GM12878 (cell line): ENCODE measurements at regions not wholly inside any gene's neighbourhood (a gene's known extent, or its start where the extent isn't known, plus 50 kb on each side); places are given as distances from the start of the nearest gene placed in this dataset.

ENCODE experiments used
- ATAC-seq: fragments of 200-7000 bp; cut with Tn5 transposase; 3 replicates; pipeline ENCODE4 v1.9.1; 2020; ENCODE audit warnings: mild to moderate bottlenecking, moderate library complexity
- BruUV-seq: library from RNA; stranded (reverse); fragments of 400-500 nt; replicated peaks from 2 replicates; lab custom pipeline; 2021; lab: Mats Ljungman, UMichigan
- CTCF ChIA-PET: fragments of 300-600 bp; sonication (Branson Sonifier 250); formaldehyde crosslinking; extraction: SDS; loops from one replicate; lab custom pipeline; 2021; ENCODE audit warnings: inconsistent platforms; lab: Yijun Ruan, JAX
- POLR2A ChIA-PET: fragments of 350-600 bp; formaldehyde crosslinking; extraction: SDS; loops from one replicate; lab custom pipeline; 2021; ENCODE audit warnings: inconsistent platforms; lab: Charles Lee
- RAD21 ChIA-PET: fragments of 300-600 bp; sonication (Branson Sonifier 250); formaldehyde crosslinking; loops from one replicate; lab custom pipeline; 2023; ENCODE audit warnings: antibody characterized with exemption; ENCODE audit not compliant: unreplicated experiment; lab: Charles Lee
- SMC1A ChIA-PET: fragments of 300-600 bp; sonication (Branson Sonifier 250); formaldehyde crosslinking; loops from one replicate; lab custom pipeline; 2023; ENCODE audit not compliant: unreplicated experiment, uncharacterized antibody; lab: Charles Lee
- DNase-seq: peaks from one replicate; pipeline ENCODE4 v3.0.0-alpha.2; 2011; ENCODE audit warnings: low read depth, low spot score
- FAIRE-seq: peaks from 3 replicates; lab custom pipeline; 2011; peaks lifted over from hg19 to GRCh38; lab: Jason Lieb, UNC
- H2AFZ ChIP-seq: 2 replicates; pipeline ENCODE4 v1.6.0; 2011; ENCODE audit warnings: low read depth, low read length, control low read depth; ENCODE audit not compliant: control insufficient read depth
- H3K27ac ChIP-seq: 2 replicates; pipeline ENCODE4 v1.5.1; 2011; ENCODE audit warnings: control low read depth; ENCODE audit not compliant: control insufficient read depth, insufficient read depth
- H3K27me3 ChIP-seq, 2 experiments: replicated peaks in 1 of 2; 2 replicates each; pipeline versions ENCODE4 v1.6.0 to v1.6.1; 2011; ENCODE audit warnings: low read length in 1 of 2; ENCODE audit not compliant: control insufficient read depth in 2 of 2, insufficient read depth in 2 of 2
- H3K36me3 ChIP-seq, 2 experiments: 2 replicates each; pipeline ENCODE4 v1.5.1; 2011; ENCODE audit warnings: low read length in 1 of 2; ENCODE audit not compliant: control insufficient read depth in 2 of 2, insufficient read depth in 2 of 2
- H3K4me1 ChIP-seq: 2 replicates; pipeline ENCODE4 v1.6.1; 2011; ENCODE audit warnings: mild to moderate bottlenecking, low read length, moderate library complexity, mixed read lengths; ENCODE audit not compliant: control insufficient read depth, insufficient read depth
- H3K4me2 ChIP-seq: 2 replicates; pipeline ENCODE4 v1.6.0; 2011; ENCODE audit warnings: control low read depth; ENCODE audit not compliant: control insufficient read depth, insufficient read depth
- H3K4me3 ChIP-seq: fragments of 200-600 bp; sonication (generic); 2 replicates; pipeline ENCODE4 v1.5.1; 2016
- H3K79me2 ChIP-seq: 2 replicates; pipeline ENCODE4 v1.6.0; 2011; ENCODE audit warnings: low read length; ENCODE audit not compliant: control insufficient read depth, insufficient read depth
- H3K9ac ChIP-seq: 2 replicates; pipeline ENCODE4 v1.8.0; 2011; ENCODE audit warnings: low read length, control low read depth, mixed read lengths; ENCODE audit not compliant: control insufficient read depth, insufficient read depth
- H3K9me3 ChIP-seq: replicated peaks from 3 replicates; pipeline ENCODE4 v1.5.1; 2011; ENCODE audit warnings: mild to moderate bottlenecking, low read length; ENCODE audit not compliant: control insufficient read depth, insufficient read depth
- H4K20me1 ChIP-seq: 2 replicates; pipeline ENCODE4 v1.6.0; 2011; ENCODE audit not compliant: control insufficient read depth, insufficient read depth
- FOS ChIP-seq: IDR thresholded peaks from 3 replicates; pipeline ENCODE4 v1.6.1; 2011; ENCODE audit warnings: borderline replicate concordance; ENCODE audit not compliant: insufficient read length; ENCODE audit errors: extremely low read depth
- GATAD2B ChIP-seq: fragments of 450-650 bp; conservative IDR thresholded peaks from 2 replicates; pipeline ENCODE4 v1.6.1; 2017; ENCODE audit warnings: low read depth, mild to moderate bottlenecking, moderate library complexity
- NR2C2 ChIP-seq: IDR thresholded peaks from 2 replicates; pipeline ENCODE4 v1.6.1; 2011; ENCODE audit warnings: borderline replicate concordance, low read depth; ENCODE audit not compliant: control insufficient read depth, insufficient read length
- SP1 ChIP-seq: IDR thresholded peaks from one replicate; pipeline ENCODE4 v1.6.1; 2011; ENCODE audit warnings: low read depth, low read length
- TAF1 ChIP-seq: IDR thresholded peaks from 2 replicates; pipeline ENCODE4 v1.6.1; 2011; ENCODE audit warnings: mild to moderate bottlenecking, low read depth, low read length, borderline replicate concordance
- WGBS: methylation state at CpG from one replicate; pipeline ENCODE4 v1.1.6; 2016; ENCODE audit warnings: low lambda C conversion rate; ENCODE audit not compliant: insufficient replicate concordance, insufficient coverage; ENCODE audit errors: missing lambda C conversion rate; 5-methylcytosine and 5-hydroxymethylcytosine counted together
- in situ Hi-C: fragments of 300-500 bp; cut with MboI; formaldehyde crosslinking; loops from 9 replicates; pipeline ENCODE4 v1.14.3; 2018; ENCODE audit warnings: mixed read lengths
- intact Hi-C: fragments of 100-400 bp; cut with micrococcal nuclease; formaldehyde crosslinking; loops from one replicate; pipeline ENCODE4 v1.14.2; 2022; ENCODE audit not compliant: unreplicated experiment
- TF ChIP-seq, protein P1 (sequence below): fragments of 450-650 bp; IDR thresholded peaks from 2 replicates; pipeline ENCODE4 v1.6.1; 2017; ENCODE audit warnings: antibody characterized with exemption, mild to moderate bottlenecking, moderate library complexity
- TF ChIP-seq, protein P2 (sequence below): fragments of 450-650 bp; formaldehyde crosslinking; IDR thresholded peaks from 2 replicates; pipeline ENCODE4 v1.4.0; 2022; ENCODE audit warnings: mild to moderate bottlenecking, moderate library complexity

DNA sequence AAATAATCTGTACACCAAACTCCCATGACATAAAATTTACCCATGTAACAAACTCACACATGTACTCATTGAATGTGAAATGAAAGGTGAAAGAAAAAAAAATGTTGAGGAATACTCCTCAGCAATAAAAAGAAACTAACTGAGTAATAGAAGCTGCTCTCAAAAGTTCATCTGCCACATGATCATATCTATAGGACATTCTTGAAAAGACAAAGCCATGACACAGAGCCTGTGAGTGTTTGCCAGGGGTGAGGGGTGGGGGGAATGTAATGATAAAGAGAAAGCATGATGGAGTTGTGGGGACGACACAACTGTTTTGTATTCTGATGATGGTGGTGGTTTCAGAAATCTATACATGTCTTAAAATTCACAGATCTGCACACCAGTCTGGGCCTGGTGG is 52.2 kb upstream of the TMC5 start:
- ATAC-seq (no peak), DNase-seq (no peak), FAIRE-seq (no peak)
- Histone ChIP-seq H3K4me3 (no peak overlapping the region), H3K4me1 (no peaks in the 10 kb centered on the region), H3K27ac (no peak overlapping the region), H3K79me2 (no peaks in the 10 kb centered on the region), H3K4me2 (no peak overlapping the region), H3K9me3 (no peaks in the 10 kb centered on the region; the same call in 2 of the 3 replicates), H2AFZ (no peak overlapping the region), H3K36me3 (no peaks in the 10 kb centered on the region), H3K9ac (no peak overlapping the region), H3K27me3 (no peaks in the 10 kb centered on the region), H4K20me1 (no peaks in the 10 kb centered on the region)
- in situ Hi-C loops, result no loop called here
- intact Hi-C loops, result no loop called here
- SMC1A ChIA-PET, result interaction anchor here (0.9 kb wide), 1 partner anchor 16 kb away, joined by 3 read pairs; no protein-coding TSS in a partner anchor
- POLR2A ChIA-PET, result no interaction called here
- WGBS, result 0% methylated on average over 1 of the region's 1 CpG
- CTCF ChIA-PET, result interaction anchor here (0.8 kb wide), 1 partner anchor 295 kb away, joined by 3 read pairs; no protein-coding TSS in a partner anchor
- BruUV-seq, result no TSS peak
- RAD21 ChIA-PET, result no interaction called here
- TF ChIP-seq, protein P1, sequence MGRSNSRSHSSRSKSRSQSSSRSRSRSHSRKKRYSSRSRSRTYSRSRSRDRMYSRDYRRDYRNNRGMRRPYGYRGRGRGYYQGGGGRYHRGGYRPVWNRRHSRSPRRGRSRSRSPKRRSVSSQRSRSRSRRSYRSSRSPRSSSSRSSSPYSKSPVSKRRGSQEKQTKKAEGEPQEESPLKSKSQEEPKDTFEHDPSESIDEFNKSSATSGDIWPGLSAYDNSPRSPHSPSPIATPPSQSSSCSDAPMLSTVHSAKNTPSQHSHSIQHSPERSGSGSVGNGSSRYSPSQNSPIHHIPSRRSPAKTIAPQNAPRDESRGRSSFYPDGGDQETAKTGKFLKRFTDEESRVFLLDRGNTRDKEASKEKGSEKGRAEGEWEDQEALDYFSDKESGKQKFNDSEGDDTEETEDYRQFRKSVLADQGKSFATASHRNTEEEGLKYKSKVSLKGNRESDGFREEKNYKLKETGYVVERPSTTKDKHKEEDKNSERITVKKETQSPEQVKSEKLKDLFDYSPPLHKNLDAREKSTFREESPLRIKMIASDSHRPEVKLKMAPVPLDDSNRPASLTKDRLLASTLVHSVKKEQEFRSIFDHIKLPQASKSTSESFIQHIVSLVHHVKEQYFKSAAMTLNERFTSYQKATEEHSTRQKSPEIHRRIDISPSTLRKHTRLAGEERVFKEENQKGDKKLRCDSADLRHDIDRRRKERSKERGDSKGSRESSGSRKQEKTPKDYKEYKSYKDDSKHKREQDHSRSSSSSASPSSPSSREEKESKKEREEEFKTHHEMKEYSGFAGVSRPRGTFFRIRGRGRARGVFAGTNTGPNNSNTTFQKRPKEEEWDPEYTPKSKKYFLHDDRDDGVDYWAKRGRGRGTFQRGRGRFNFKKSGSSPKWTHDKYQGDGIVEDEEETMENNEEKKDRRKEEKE, result no peak
- TF ChIP-seq SP1, result no peak
- no peak for TF ChIP-seq TAF1
- TF ChIP-seq, protein P2, sequence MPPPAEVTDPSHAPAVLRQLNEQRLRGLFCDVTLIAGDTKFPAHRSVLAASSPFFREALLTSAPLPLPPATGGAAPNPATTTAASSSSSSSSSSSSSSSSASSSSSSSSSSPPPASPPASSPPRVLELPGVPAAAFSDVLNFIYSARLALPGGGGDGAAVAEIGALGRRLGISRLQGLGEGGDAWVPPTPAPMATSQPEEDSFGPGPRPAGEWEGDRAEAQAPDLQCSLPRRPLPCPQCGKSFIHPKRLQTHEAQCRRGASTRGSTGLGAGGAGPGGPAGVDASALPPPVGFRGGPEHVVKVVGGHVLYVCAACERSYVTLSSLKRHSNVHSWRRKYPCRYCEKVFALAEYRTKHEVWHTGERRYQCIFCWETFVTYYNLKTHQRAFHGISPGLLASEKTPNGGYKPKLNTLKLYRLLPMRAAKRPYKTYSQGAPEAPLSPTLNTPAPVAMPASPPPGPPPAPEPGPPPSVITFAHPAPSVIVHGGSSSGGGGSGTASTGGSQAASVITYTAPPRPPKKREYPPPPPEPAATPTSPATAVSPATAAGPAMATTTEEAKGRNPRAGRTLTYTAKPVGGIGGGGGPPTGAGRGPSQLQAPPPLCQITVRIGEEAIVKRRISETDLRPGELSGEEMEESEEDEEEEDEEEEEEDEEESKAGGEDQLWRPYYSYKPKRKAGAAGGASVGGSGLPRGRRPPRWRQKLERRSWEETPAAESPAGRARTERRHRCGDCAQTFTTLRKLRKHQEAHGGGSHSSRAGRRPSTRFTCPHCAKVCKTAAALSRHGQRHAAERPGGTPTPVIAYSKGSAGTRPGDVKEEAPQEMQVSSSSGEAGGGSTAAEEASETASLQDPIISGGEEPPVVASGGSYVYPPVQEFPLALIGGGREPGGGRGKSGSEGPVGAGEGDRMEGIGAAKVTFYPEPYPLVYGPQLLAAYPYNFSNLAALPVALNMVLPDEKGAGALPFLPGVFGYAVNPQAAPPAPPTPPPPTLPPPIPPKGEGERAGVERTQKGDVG, result no peak
- TF ChIP-seq NR2C2, result no peak
- TF ChIP-seq FOS, result no peak
- TF ChIP-seq GATAD2B, result no peak
- TF ChIP-seq, all 136 proteins: peak for 0
